Vagina (tissue), 2 donors: ENCODE measurements at regions not wholly inside any gene's neighbourhood (a gene's known extent, or its start where the extent isn't known, plus 50 kb on each side); places are given as distances from the start of the nearest gene placed in this dataset.

Experiments
- DNase-seq, 2 donors: peaks; one replicate each; pipeline ENCODE4 v3.0.0-alpha.2; 2017; ENCODE audit errors: extremely low spot score in 2 of 2
- H3K27ac ChIP-seq: fragments of 200-600 bp; sonication (generic); one replicate; pipeline ENCODE4 v1.5.1; 2019
- H3K27me3 ChIP-seq: fragments of 200-600 bp; sonication (generic); one replicate; pipeline ENCODE4 v1.5.1; 2019
- H3K36me3 ChIP-seq, 2 donors: fragments of 200-600 bp; sonication (generic); one replicate each; pipeline ENCODE4 v1.5.1; 2017 to 2019
- H3K4me1 ChIP-seq: fragments of 200-600 bp; sonication (generic); one replicate; pipeline ENCODE4 v1.5.1; 2019
- H3K4me3 ChIP-seq, 2 donors: fragments of 200-600 bp; sonication (generic); 1 replicate in 1 of 2; 2 replicates in 1 of 2; pipeline ENCODE4 v1.5.1; 2016 to 2019
- H3K9me3 ChIP-seq: fragments of 200-600 bp; sonication (generic); one replicate; pipeline ENCODE4 v1.5.1; 2019
- POLR2A ChIP-seq, 2 donors: fragments of 450-650 bp; IDR thresholded peaks; one replicate each; pipeline ENCODE4 v1.6.1; 2017; ENCODE audit warnings: antibody characterized with exemption in 2 of 2, mild to moderate bottlenecking in 2 of 2, moderate library complexity in 2 of 2
- POLR2AphosphoS5 ChIP-seq, 2 donors: sonication (generic); formaldehyde crosslinking; IDR thresholded peaks; one replicate each; pipeline ENCODE4 v1.9.0; 2017; ENCODE audit warnings: antibody characterized with exemption in 2 of 2, mild to moderate bottlenecking in 2 of 2, low read depth in 1 of 2; ENCODE audit not compliant: insufficient read depth in 1 of 2
- intact Hi-C: fragments of 100-400 bp; cut with DNase I; formaldehyde crosslinking; loops from one replicate; pipeline ENCODE4 v1.15.1; 2023
- TF ChIP-seq, protein P1 (sequence below), 3 experiments: fragments of 450-650 bp in 2 of 3; fragments of 200-600 bp in 1 of 3; sonication (generic) in 1 of 3; IDR thresholded peaks; one replicate each; pipeline ENCODE4 v1.5.1; 2017 to 2019; ENCODE audit warnings: antibody characterized with exemption in 3 of 3, mild to moderate bottlenecking in 2 of 3, moderate library complexity in 2 of 3

DNA sequence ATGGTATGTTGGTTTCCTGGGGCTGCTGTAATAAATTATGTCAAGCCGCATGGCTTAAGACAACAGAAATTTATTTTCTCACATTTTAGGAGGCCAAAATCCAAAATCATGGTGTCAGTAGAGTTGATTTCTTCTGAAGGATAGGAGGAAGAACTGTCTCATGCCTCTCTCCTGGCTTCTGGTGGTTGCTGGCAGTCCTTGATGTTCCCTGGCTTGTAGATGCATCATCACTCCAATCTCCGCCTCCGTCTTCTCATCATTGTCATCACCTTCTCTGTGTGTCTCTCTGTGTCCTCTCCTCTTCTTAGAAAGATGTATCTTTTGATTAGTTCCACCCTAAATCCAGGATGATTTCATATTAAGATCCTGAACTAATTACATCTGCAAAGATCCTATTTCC is 124.7 kb upstream of the CTTNBP2NL start:
- no peak overlapping the region for H3K4me3 ChIP-seq
- intact Hi-C loops, result no loop called here
- H3K27ac ChIP-seq, result no peak overlapping the region
- peaks cover 7% of the 10 kb centered on the region for H3K4me1 ChIP-seq
- no peak for DNase-seq
- H3K9me3 ChIP-seq, result no peaks in the 10 kb centered on the region
- TF ChIP-seq POLR2AphosphoS5 (IDR thresholded peaks at IDR 0.05; ENCODE audit: insufficient read depth in 1 of 2, low read depth in 1 of 2) (no peak), POLR2A (IDR thresholded peaks at IDR 0.05) (no peak)
- TF ChIP-seq, protein P1, sequence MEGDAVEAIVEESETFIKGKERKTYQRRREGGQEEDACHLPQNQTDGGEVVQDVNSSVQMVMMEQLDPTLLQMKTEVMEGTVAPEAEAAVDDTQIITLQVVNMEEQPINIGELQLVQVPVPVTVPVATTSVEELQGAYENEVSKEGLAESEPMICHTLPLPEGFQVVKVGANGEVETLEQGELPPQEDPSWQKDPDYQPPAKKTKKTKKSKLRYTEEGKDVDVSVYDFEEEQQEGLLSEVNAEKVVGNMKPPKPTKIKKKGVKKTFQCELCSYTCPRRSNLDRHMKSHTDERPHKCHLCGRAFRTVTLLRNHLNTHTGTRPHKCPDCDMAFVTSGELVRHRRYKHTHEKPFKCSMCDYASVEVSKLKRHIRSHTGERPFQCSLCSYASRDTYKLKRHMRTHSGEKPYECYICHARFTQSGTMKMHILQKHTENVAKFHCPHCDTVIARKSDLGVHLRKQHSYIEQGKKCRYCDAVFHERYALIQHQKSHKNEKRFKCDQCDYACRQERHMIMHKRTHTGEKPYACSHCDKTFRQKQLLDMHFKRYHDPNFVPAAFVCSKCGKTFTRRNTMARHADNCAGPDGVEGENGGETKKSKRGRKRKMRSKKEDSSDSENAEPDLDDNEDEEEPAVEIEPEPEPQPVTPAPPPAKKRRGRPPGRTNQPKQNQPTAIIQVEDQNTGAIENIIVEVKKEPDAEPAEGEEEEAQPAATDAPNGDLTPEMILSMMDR (IDR thresholded peaks at IDR 0.05), result no peak
- H3K27me3 ChIP-seq, result no peaks in the 10 kb centered on the region
- no peaks in the 10 kb centered on the region for H3K36me3 ChIP-seq

DNA sequence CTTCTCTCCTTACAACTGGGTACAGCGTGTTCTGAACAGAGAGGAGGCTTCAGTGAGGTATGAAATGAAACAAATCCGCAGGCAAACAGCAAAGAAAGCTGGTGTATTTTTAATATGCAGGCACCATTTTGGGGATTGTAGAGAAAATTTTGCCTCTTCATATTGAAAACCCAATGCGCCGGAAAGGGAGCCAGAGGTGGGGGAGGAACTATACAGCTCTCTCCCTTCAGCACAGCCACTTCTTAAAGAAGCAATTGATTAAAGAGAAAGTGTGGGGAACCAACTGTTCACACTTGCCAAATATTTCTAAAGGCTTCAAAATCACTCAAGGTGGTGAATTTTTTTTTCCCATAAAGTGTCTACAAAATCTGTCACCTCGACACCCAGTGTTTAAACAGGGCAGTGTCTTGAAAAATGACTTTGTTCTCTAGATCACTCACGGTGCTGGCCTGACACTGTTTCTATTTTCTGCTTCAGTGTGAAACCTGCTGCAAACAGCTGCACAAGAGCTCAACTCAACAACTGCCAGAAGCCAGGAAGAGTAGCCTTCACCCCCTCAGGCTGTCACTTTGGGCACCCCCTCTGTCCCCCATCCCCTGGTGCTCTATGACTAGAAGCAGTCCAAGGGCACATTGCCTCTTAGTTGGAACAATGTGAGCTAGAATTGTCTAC is 123.8 kb upstream of the CTTNBP2NL start:
- intact Hi-C loops, result no loop called here
- Histone ChIP-seq H3K27ac (no peak overlapping the region), H3K4me1 (peaks cover 7% of the 10 kb centered on the region)

DNA sequence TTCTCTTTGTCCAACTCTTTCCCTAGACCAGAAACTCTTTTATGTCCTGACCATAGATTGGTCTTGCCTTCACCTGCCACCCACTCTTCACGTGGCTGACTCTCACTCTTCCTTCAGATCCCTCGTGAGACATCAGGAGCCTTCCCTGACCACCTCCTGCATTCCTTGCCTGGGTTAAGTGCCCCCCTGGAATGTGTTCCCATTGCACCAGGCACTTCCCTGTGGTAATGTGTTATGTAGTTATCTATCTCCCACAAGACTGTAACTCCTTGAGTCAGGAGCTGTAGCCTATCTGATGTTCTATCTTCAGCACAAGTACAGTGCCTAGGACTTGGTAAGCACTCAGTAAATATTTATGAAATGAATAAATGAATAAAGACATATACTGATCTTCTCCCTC is 111.2 kb upstream of the CTTNBP2NL start:
- Histone ChIP-seq H3K36me3 (no peaks in the 10 kb centered on the region), H3K9me3 (no peaks in the 10 kb centered on the region), H3K4me1 (no peaks in the 10 kb centered on the region), H3K27ac (no peak overlapping the region), H3K4me3 (no peak overlapping the region), H3K27me3 (no peaks in the 10 kb centered on the region)
- TF ChIP-seq POLR2A (IDR thresholded peaks at IDR 0.05), result no peak
- TF ChIP-seq, protein P1 (IDR thresholded peaks at IDR 0.05), result no peak
- TF ChIP-seq POLR2AphosphoS5 (IDR thresholded peaks at IDR 0.05; ENCODE audit: insufficient read depth in 1 of 2, low read depth in 1 of 2), result no peak
- no peak for DNase-seq
- intact Hi-C loops, result no loop called here

More for the DNA sequence above, 123.8 kb upstream of the CTTNBP2NL start:
- no peak for DNase-seq
- Histone ChIP-seq H3K9me3 (no peaks in the 10 kb centered on the region), H3K27me3 (no peaks in the 10 kb centered on the region), H3K36me3 (no peaks in the 10 kb centered on the region), H3K4me3 (no peak overlapping the region)
- TF ChIP-seq POLR2AphosphoS5 (IDR thresholded peaks at IDR 0.05; ENCODE audit: insufficient read depth in 1 of 2, low read depth in 1 of 2) (no peak), POLR2A (IDR thresholded peaks at IDR 0.05) (no peak)
- TF ChIP-seq, protein P1 (IDR thresholded peaks at IDR 0.05), result no peak

DNA sequence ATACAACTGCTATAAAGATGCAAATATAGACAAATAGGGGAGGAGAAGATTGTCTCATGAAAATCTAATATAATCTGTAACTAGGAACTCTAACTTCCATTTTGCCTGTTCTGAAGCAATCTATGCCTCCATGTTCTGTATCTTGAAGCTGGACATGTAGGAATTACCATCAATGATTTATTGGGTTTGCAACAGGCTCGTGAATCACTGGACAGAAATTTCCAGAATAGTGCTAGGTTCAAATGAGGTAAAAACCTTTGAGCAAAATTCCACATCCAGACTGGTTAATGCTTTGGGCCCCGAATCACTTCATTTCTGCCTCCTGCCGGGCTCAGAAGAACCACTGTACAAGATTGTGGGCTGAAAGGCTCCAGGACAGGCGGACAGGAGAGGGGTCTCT is 110.7 kb upstream of the CTTNBP2NL start:
- Histone ChIP-seq H3K4me1 (no peaks in the 10 kb centered on the region), H3K9me3 (no peaks in the 10 kb centered on the region), H3K27me3 (no peaks in the 10 kb centered on the region), H3K27ac (no peak overlapping the region), H3K4me3 (no peak overlapping the region), H3K36me3 (no peaks in the 10 kb centered on the region)
- no peak for DNase-seq
- intact Hi-C loops, result no loop called here
- TF ChIP-seq POLR2AphosphoS5 (IDR thresholded peaks at IDR 0.05; ENCODE audit: insufficient read depth in 1 of 2, low read depth in 1 of 2) (no peak), POLR2A (IDR thresholded peaks at IDR 0.05) (no peak)
- TF ChIP-seq, protein P1 (IDR thresholded peaks at IDR 0.05), result no peak

DNA sequence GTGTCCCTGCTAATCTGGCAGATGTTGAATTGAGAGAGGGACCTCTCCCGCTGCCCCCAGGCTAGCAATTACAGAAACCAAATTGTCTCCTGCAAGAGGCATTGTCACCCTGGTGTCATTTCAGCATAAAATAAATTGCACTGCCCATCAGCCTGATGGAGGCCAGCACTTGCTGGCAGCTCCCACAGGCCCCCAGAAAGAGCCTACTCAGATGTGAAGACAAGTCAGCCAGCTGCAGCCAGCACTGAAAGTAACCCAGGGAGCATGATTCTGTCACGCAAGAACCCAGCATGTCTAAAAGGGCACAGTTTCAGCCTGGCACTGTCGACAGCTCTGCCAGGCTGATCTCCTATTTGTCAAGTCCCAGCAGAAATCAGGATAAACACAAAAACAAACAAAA is 110.3 kb upstream of the CTTNBP2NL start:
- Histone ChIP-seq H3K27me3 (no peaks in the 10 kb centered on the region), H3K4me1 (no peaks in the 10 kb centered on the region), H3K36me3 (no peaks in the 10 kb centered on the region), H3K4me3 (no peak overlapping the region), H3K9me3 (no peaks in the 10 kb centered on the region), H3K27ac (no peak overlapping the region)
- TF ChIP-seq, protein P1 (IDR thresholded peaks at IDR 0.05), result no peak
- TF ChIP-seq POLR2A (IDR thresholded peaks at IDR 0.05) (no peak), POLR2AphosphoS5 (IDR thresholded peaks at IDR 0.05; ENCODE audit: insufficient read depth in 1 of 2, low read depth in 1 of 2) (no peak)
- no peak for DNase-seq
- intact Hi-C loops, result no loop called here
